GM23248 (cell line): ENCODE measurements at regions not wholly inside any gene's neighbourhood (a gene's known extent, or its start where the extent isn't known, plus 50 kb on each side); places are given as distances from the start of the nearest gene placed in this dataset.

ENCODE experiments used
- EZH2 ChIP-seq: fragments of 200-600 bp; sonication (generic); IDR thresholded peaks from 2 replicates; pipeline ENCODE4 v1.6.1; 2018; ENCODE audit warnings: antibody characterized with exemption, mild to moderate bottlenecking; ENCODE audit not compliant: insufficient read depth, poor library complexity, severe bottlenecking
- EZH2phosphoT487 ChIP-seq: fragments of 200-600 bp; sonication (generic); IDR thresholded peaks from 2 replicates; pipeline ENCODE4 v1.6.1; 2018; ENCODE audit warnings: antibody characterized with exemption, moderate library complexity, mild to moderate bottlenecking, low read depth; ENCODE audit not compliant: insufficient read depth

- TF ChIP-seq EZH2 = no peak
- TF ChIP-seq EZH2phosphoT487 = no peak
These were observed 630.1 kb upstream of the KCNMB2 start for GRCh38 chr3:177906126-177906511.
